HEK293T (cell line): ENCODE measurements at regions not wholly inside any gene's neighbourhood (a gene's known extent, or its start where the extent isn't known, plus 50 kb on each side); places are given as distances from the start of the nearest gene placed in this dataset.

Source experiments
- ARNT ChIP-seq: fragments of 450-650 bp; IDR thresholded peaks from 2 replicates; pipeline ENCODE4 v1.6.1; 2017; ENCODE audit warnings: mild to moderate bottlenecking
- CTBP1 ChIP-seq: fragments of 450-650 bp; IDR thresholded peaks from 2 replicates; pipeline ENCODE4 v1.6.1; 2016; ENCODE audit warnings: borderline replicate concordance
- FOXM1 ChIP-seq: fragments of 450-650 bp; IDR thresholded peaks from 2 replicates; pipeline ENCODE4 v1.6.1; 2017; ENCODE audit warnings: mild to moderate bottlenecking, borderline replicate concordance
- HDGF ChIP-seq: fragments of 450-650 bp; IDR thresholded peaks from 2 replicates; pipeline ENCODE4 v1.6.1; 2017; ENCODE audit warnings: antibody characterized with exemption, borderline replicate concordance
- SP1 ChIP-seq: fragments of 450-650 bp; IDR thresholded peaks from 2 replicates; pipeline ENCODE4 v1.6.1; 2017
- TF ChIP-seq, protein P1 (sequence below): fragments of 450-650 bp; IDR thresholded peaks from 2 replicates; pipeline ENCODE4 v1.6.1; 2016

DNA sequence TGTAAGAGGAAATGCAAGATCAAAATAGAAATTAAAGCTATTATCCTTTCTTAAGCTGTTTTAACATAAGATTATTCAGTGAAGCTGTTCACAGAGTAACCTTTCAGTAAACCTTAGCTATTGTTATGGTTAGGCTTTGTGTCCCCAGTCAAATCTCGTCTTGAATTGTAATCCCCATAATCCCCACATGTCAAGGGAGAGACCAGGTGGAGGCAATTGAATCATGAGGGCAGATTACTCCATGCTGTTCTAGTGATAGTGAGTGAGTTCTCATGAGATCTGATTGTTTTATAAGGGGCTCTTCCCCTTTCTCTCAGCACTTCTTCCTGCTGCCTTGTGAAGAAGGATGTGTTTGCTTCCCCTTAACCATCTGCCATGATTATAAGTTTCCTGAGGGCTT lies 424.4 kb downstream of the DSEL start:
- no peak for TF ChIP-seq FOXM1
- no peak for TF ChIP-seq HDGF
- TF ChIP-seq CTBP1, result no peak
- TF ChIP-seq ARNT, result no peak
- TF ChIP-seq, protein P1, sequence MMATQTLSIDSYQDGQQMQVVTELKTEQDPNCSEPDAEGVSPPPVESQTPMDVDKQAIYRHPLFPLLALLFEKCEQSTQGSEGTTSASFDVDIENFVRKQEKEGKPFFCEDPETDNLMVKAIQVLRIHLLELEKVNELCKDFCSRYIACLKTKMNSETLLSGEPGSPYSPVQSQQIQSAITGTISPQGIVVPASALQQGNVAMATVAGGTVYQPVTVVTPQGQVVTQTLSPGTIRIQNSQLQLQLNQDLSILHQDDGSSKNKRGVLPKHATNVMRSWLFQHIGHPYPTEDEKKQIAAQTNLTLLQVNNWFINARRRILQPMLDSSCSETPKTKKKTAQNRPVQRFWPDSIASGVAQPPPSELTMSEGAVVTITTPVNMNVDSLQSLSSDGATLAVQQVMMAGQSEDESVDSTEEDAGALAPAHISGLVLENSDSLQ, result no peak
- no peak for TF ChIP-seq SP1
